CD8-positive, alpha-beta memory T cell (primary cell): ENCODE measurements at regions not wholly inside any gene's neighbourhood (a gene's known extent, or its start where the extent isn't known, plus 50 kb on each side); places are given as distances from the start of the nearest gene placed in this dataset.

Source experiments
- CTCF ChIA-PET: fragments of 350-600 bp; sonication (Branson Sonifier 250); formaldehyde crosslinking; loops from one replicate; lab custom pipeline; 2021; ENCODE audit warnings: antibody characterized with exemption; lab: Charles Lee
- POLR2A ChIA-PET: fragments of 350-600 bp; sonication (Branson Sonifier 250); formaldehyde crosslinking; loops from one replicate; lab custom pipeline; 2021; ENCODE audit warnings: antibody characterized with exemption; lab: Charles Lee
- DNase-seq, 5 donors: peaks; one replicate each; pipeline versions ENCODE4 v3.0.0 to v3.0.0-alpha.2; 2020 to 2022; ENCODE audit warnings: mixed read lengths in 1 of 5
- H3K27ac ChIP-seq: one replicate; pipeline ENCODE4 v1.7.0; 2013; ENCODE audit warnings: low read depth, mild to moderate bottlenecking, low read length, moderate library complexity
- H3K27me3 ChIP-seq: 2 replicates; pipeline ENCODE4 v1.7.0; 2013; ENCODE audit warnings: low read length, mild to moderate bottlenecking; ENCODE audit not compliant: insufficient read depth, poor library complexity, severe bottlenecking
- H3K36me3 ChIP-seq: 2 replicates; pipeline ENCODE4 v1.7.0; 2013; ENCODE audit warnings: mild to moderate bottlenecking, low read length, moderate library complexity; ENCODE audit not compliant: insufficient read depth
- H3K4me1 ChIP-seq: 2 replicates; pipeline ENCODE4 v1.7.0; 2013; ENCODE audit warnings: mild to moderate bottlenecking, low read length, moderate library complexity; ENCODE audit not compliant: insufficient read depth
- H3K4me3 ChIP-seq: 2 replicates; pipeline ENCODE4 v1.7.0; 2013; ENCODE audit warnings: mild to moderate bottlenecking, low read length
- H3K9me3 ChIP-seq: 2 replicates; pipeline ENCODE4 v1.7.0; 2013; ENCODE audit warnings: mild to moderate bottlenecking, low read length
- H3K27ac Mint-ChIP-seq, 8 donors: one replicate each; pipeline ENCODE4 v1.8.0; 2020 to 2021; ENCODE audit warnings: mixed read lengths in 8 of 8, mild to moderate bottlenecking in 6 of 8, inconsistent platforms in 3 of 8, moderate library complexity in 3 of 8
- H3K27me3 Mint-ChIP-seq, 2 donors: one replicate each; pipeline ENCODE4 v1.8.0; 2020 to 2021; ENCODE audit warnings: mixed read lengths in 2 of 2, mild to moderate bottlenecking in 1 of 2, moderate library complexity in 1 of 2
- H3K36me3 Mint-ChIP-seq, 3 donors: one replicate each; pipeline ENCODE4 v1.8.0; 2020 to 2021; ENCODE audit warnings: mixed read lengths in 3 of 3, inconsistent platforms in 1 of 3, mild to moderate bottlenecking in 1 of 3
- H3K4me1 Mint-ChIP-seq, 3 donors: one replicate each; pipeline ENCODE4 v1.8.0; 2020 to 2021; ENCODE audit warnings: mixed read lengths in 3 of 3, inconsistent platforms in 1 of 3, mild to moderate bottlenecking in 1 of 3
- H3K4me3 Mint-ChIP-seq, 7 donors: one replicate each; pipeline ENCODE4 v1.8.0; 2020 to 2021; ENCODE audit warnings: mixed read lengths in 7 of 7, mild to moderate bottlenecking in 6 of 7, moderate library complexity in 4 of 7, inconsistent platforms in 2 of 7
- H3K9me3 Mint-ChIP-seq, 5 donors: one replicate each; pipeline ENCODE4 v1.8.0; 2020 to 2022; ENCODE audit warnings: mixed read lengths in 5 of 5, mild to moderate bottlenecking in 3 of 5, moderate library complexity in 2 of 5, inconsistent platforms in 1 of 5

- H3K27ac ChIP-seq = no peak overlapping the region
- ChIA-PET POLR2A (no interaction called here), CTCF (no interaction called here)
- H3K27me3 Mint-ChIP-seq = peaks cover 0 to 2% of the 10 kb centered on the region in 2 donors
- H3K4me1 ChIP-seq = peaks cover 6% of the 10 kb centered on the region
- no peaks in the 10 kb centered on the region for H3K9me3 ChIP-seq
- H3K27me3 ChIP-seq = no peaks in the 10 kb centered on the region
- H3K36me3 Mint-ChIP-seq = peaks cover 4 to 26% (median 12%) of the 10 kb centered on the region in 3 donors
- peak overlapping the region in 4 of 7 donors; percentile 4 to 37 (median 16) for H3K4me3 Mint-ChIP-seq
- no peaks in the 10 kb centered on the region for H3K36me3 ChIP-seq
- no peak overlapping the region for H3K27ac Mint-ChIP-seq
- H3K4me3 ChIP-seq = no peak overlapping the region
- H3K4me1 Mint-ChIP-seq = peaks cover 27 to 59% (median 37%) of the 10 kb centered on the region in 3 donors
- H3K9me3 Mint-ChIP-seq = peaks cover 0 to 8% (median 2%) of the 10 kb centered on the region in 5 donors
- no peak for DNase-seq
Observed at GRCh38 chr2:181114021-181114420, 133.6 kb downstream of the UBE2E3 start.

DNA sequence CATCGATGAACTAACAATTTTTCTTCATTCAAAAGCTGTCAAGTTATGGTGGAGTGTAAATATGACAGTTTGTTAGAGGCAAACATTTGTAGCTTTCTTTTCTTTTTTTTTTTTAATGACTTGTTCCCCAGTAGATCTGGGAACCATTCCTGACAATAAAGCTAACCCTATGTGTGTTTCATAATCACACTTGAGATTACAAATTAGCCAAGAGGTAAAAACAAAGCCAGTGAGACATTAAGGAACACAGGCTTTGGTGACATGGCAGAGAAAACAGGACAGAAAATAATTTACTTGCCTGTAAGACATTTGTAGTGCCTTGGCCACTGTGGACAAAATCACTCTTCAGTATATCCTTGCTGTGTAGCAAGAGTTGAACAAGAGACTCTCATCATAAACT, 135.9 kb downstream of the UBE2E3 start:
- no peaks in the 10 kb centered on the region for H3K36me3 ChIP-seq
- Mint-ChIP-seq H3K36me3 (peaks cover 9 to 32% (median 19%) of the 10 kb centered on the region in 3 donors), H3K27me3 (no peaks in the 10 kb centered on the region), H3K27ac (peak overlapping the region in 1 of 8 donors; percentile 33), H3K9me3 (peaks cover 4 to 25% (median 12%) of the 10 kb centered on the region in 5 donors), H3K4me1 (peaks cover 32 to 61% (median 53%) of the 10 kb centered on the region in 3 donors), H3K4me3 (peak overlapping the region in 2 of 7 donors; percentile 14 to 16)
- H3K27me3 ChIP-seq = no peaks in the 10 kb centered on the region
- POLR2A ChIA-PET = no interaction called here
- H3K4me3 ChIP-seq = no peak overlapping the region
- H3K4me1 ChIP-seq = peaks cover 18% of the 10 kb centered on the region
- DNase-seq = no peak
- CTCF ChIA-PET = interaction anchor here (0.8 kb wide), 1 partner anchor 12 kb away, joined by 4 read pairs; no protein-coding TSS in a partner anchor
- no peak overlapping the region for H3K27ac ChIP-seq
- no peaks in the 10 kb centered on the region for H3K9me3 ChIP-seq

DNA sequence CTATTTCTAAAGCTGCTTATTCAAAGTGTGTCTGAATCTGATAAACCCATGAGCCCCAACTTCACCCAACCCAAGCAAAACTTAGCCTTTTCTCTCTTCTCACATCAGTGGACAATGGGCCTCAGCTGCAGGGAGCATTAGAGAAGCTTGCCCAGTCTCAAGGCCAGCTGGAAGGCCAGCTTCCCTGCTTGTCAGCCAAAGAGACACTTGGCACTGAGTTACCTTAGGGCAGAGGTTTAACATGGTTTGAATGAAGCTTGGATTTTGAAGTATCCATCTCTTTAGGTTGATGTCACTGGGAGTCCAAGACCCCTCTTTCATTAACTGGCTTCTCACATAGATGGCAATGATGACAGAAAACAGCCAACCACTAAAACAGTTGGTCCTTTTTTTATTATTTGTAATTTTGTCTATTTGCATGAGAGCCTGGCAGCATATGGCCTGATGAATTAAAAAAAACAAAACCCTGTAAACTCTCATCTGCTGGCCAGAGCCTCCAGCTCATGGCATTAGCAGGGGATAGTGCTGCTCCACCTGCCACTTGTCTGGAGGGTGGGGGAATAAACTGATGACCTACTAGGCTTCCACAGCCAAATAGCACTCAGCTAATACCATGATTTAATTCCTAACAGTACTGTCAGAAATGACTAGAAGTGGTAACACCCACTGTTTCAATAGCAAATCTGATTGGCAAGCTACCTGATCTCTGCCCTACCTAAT, 137.0 kb downstream of the UBE2E3 start:
- Mint-ChIP-seq H3K4me3 (peak overlapping the region in 1 of 7 donors; percentile 32), H3K4me1 (peaks cover 39 to 72% (median 63%) of the 10 kb centered on the region in 3 donors), H3K9me3 (peaks cover 5 to 30% (median 13%) of the 10 kb centered on the region in 5 donors), H3K36me3 (peaks cover 9 to 36% (median 25%) of the 10 kb centered on the region in 3 donors), H3K27me3 (no peaks in the 10 kb centered on the region), H3K27ac (peak overlapping the region in 4 of 8 donors; percentile 2 to 47 (median 31))
- Histone ChIP-seq H3K9me3 (no peaks in the 10 kb centered on the region), H3K27me3 (no peaks in the 10 kb centered on the region), H3K36me3 (no peaks in the 10 kb centered on the region), H3K4me3 (no peak overlapping the region), H3K27ac (no peak overlapping the region), H3K4me1 (peaks cover 19% of the 10 kb centered on the region)
- ChIA-PET POLR2A (no interaction called here), CTCF (interaction anchor here (0.9 to 1.2 kb wide), 2 partner anchors 13 to 338 kb away, joined by 3 to 4 read pairs; no protein-coding TSS in a partner anchor)
- DNase-seq = no peak

GRCh38 chr2:181120625-181121024, 140.2 kb downstream of the UBE2E3 start:
- H3K4me3 ChIP-seq = no peak overlapping the region
- no peaks in the 10 kb centered on the region for H3K9me3 ChIP-seq
- Mint-ChIP-seq H3K27me3 (no peaks in the 10 kb centered on the region), H3K4me3 (peak overlapping the region in 2 of 7 donors; percentile 25 to 58), H3K36me3 (peaks cover 9 to 36% (median 27%) of the 10 kb centered on the region in 3 donors), H3K27ac (peak overlapping the region; percentile 2 to 71 (median 46)), H3K9me3 (peaks cover 9 to 26% (median 13%) of the 10 kb centered on the region in 5 donors), H3K4me1 (peaks cover 60 to 91% (median 86%) of the 10 kb centered on the region in 3 donors)
- H3K36me3 ChIP-seq = no peaks in the 10 kb centered on the region
- no peaks in the 10 kb centered on the region for H3K27me3 ChIP-seq
- no peak for DNase-seq
- ChIA-PET POLR2A (interaction anchor here (0.6 kb wide), 1 partner anchor 338 kb away, joined by 3 read pairs; no protein-coding TSS in a partner anchor), CTCF (interaction anchor here (0.9 to 1.8 kb wide), 2 partner anchors 181 to 337 kb away, joined by 3 to 4 read pairs; partner anchors contain the start of gene ITGA4)
- peaks cover 42% of the 10 kb centered on the region for H3K4me1 ChIP-seq
- no peak overlapping the region for H3K27ac ChIP-seq

DNA sequence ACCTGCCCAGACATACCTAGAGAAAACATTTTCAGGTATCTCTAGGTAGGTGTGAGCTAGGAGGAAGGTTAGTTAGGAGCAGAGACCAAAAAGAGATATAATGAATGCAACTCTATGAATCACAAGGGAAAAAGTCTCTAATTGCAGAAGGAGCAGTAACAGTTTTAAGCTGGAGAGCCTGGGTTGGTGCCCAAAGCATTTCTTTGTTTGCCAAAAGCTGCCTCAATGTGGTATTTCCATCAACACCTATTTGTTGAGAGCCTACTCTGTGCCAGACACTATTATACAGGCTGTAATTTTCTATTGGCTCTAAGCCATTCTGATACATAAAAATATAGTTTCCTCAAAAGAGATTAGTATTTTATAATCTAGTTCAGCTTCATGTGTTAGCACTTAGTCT, 141.6 kb downstream of the UBE2E3 start:
- Histone ChIP-seq H3K4me3 (no peak overlapping the region), H3K4me1 (peaks cover 56% of the 10 kb centered on the region), H3K36me3 (no peaks in the 10 kb centered on the region), H3K9me3 (no peaks in the 10 kb centered on the region), H3K27ac (no peak overlapping the region), H3K27me3 (no peaks in the 10 kb centered on the region)
- Mint-ChIP-seq H3K27ac (peak overlapping the region in 5 of 8 donors; percentile 68 to 71 (median 69)), H3K36me3 (peaks cover 9 to 41% (median 30%) of the 10 kb centered on the region in 3 donors), H3K9me3 (peaks cover 9 to 26% (median 13%) of the 10 kb centered on the region in 5 donors), H3K4me3 (no peak overlapping the region), H3K4me1 (peaks cover 69 to 91% (median 86%) of the 10 kb centered on the region in 3 donors), H3K27me3 (no peaks in the 10 kb centered on the region)
- no peak for DNase-seq
- ChIA-PET CTCF (interaction anchor here (0.9 to 1.8 kb wide), 8 partner anchors 9 to 336 kb away, joined by 3 to 7 read pairs (median 4); partner anchors contain the start of gene ITGA4), POLR2A (interaction anchor here (0.9 to 1.2 kb wide), 2 partner anchors 23 to 24 kb away, joined by 3 read pairs; no protein-coding TSS in a partner anchor)

- peak overlapping the region in 2 of 7 donors; percentile 33 to 40 for H3K4me3 Mint-ChIP-seq
- Histone ChIP-seq H3K4me3 (no peak overlapping the region), H3K9me3 (no peaks in the 10 kb centered on the region), H3K27ac (no peak overlapping the region), H3K36me3 (no peaks in the 10 kb centered on the region), H3K4me1 (peaks cover 57% of the 10 kb centered on the region), H3K27me3 (no peaks in the 10 kb centered on the region)
- CTCF ChIA-PET = interaction anchor here (0.9 to 1.5 kb wide), 7 partner anchors 10 to 185 kb away, joined by 3 to 7 read pairs (median 3); no protein-coding TSS in a partner anchor
- peaks cover 69 to 89% (median 84%) of the 10 kb centered on the region in 3 donors for H3K4me1 Mint-ChIP-seq
- POLR2A ChIA-PET = interaction anchor here (0.9 to 1.2 kb wide), 2 partner anchors 22 to 24 kb away, joined by 3 read pairs; no protein-coding TSS in a partner anchor
- peaks cover 9 to 41% (median 30%) of the 10 kb centered on the region in 3 donors for H3K36me3 Mint-ChIP-seq
- peak overlapping the region in 6 of 8 donors; percentile 25 to 81 (median 44) for H3K27ac Mint-ChIP-seq
- peaks cover 9 to 26% (median 13%) of the 10 kb centered on the region in 5 donors for H3K9me3 Mint-ChIP-seq
- H3K27me3 Mint-ChIP-seq = no peaks in the 10 kb centered on the region
- no peak for DNase-seq
Observed at GRCh38 chr2:181122601-181123000, 142.2 kb downstream of the UBE2E3 start.

DNA sequence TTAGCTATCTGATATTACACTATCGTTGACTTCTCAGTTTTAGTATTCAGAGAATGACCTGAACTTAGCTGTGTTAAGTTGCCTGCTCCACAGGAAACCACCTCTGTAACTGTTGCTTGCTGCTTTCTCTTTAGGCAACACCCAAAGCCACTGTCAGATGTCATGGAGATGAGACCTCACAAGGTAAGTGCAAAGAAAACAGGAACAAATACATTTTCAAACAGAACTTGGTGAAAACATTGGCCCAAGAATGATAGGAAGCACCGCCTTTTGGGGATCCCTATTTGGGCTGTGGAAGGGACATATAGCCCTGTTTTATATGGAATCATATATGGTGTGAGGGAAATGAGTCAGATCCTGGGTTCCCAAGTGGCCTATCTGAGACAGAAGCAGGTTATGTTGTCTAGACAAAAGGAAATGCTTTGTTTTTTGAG, 143.4 kb downstream of the UBE2E3 start:
- H3K36me3 Mint-ChIP-seq = peaks cover 7 to 43% (median 33%) of the 10 kb centered on the region in 3 donors
- CTCF ChIA-PET = interaction anchor here (1.0 to 4.9 kb wide), 3 partner anchors 11 to 334 kb away, joined by 3 to 38 read pairs (median 13); partner anchors contain the start of gene ITGA4
- POLR2A ChIA-PET = interaction anchor here (0.6 to 1.3 kb wide), 7 partner anchors 9 to 342 kb away, joined by 3 to 5 read pairs (median 3); partner anchors contain the start of gene ITGA4

More for the DNA sequence above, 143.4 kb downstream of the UBE2E3 start:
- peak; percentile 30 to 88 (median 85) for DNase-seq
- Mint-ChIP-seq H3K4me3 (peak overlapping the region; percentile 70 to 89 (median 83)), H3K27me3 (no peaks in the 10 kb centered on the region), H3K4me1 (peaks cover 70 to 88% (median 84%) of the 10 kb centered on the region in 3 donors), H3K27ac (peak overlapping the region; percentile 94 to 100 (median 98)), H3K9me3 (peaks cover 9 to 27% (median 13%) of the 10 kb centered on the region in 5 donors)
- no peaks in the 10 kb centered on the region for H3K9me3 ChIP-seq
- peak overlapping the region; percentile 56 for H3K4me3 ChIP-seq
- peak overlapping the region; percentile 91 for H3K27ac ChIP-seq
- H3K27me3 ChIP-seq = no peaks in the 10 kb centered on the region
- peaks cover 61% of the 10 kb centered on the region for H3K4me1 ChIP-seq
- no peaks in the 10 kb centered on the region for H3K36me3 ChIP-seq
